ENCODE measurements at regions not wholly inside any gene's neighbourhood (a gene's known extent, or its start where the extent isn't known, plus 50 kb on each side); places are given as distances from the start of the nearest gene placed in this dataset.

DNA sequence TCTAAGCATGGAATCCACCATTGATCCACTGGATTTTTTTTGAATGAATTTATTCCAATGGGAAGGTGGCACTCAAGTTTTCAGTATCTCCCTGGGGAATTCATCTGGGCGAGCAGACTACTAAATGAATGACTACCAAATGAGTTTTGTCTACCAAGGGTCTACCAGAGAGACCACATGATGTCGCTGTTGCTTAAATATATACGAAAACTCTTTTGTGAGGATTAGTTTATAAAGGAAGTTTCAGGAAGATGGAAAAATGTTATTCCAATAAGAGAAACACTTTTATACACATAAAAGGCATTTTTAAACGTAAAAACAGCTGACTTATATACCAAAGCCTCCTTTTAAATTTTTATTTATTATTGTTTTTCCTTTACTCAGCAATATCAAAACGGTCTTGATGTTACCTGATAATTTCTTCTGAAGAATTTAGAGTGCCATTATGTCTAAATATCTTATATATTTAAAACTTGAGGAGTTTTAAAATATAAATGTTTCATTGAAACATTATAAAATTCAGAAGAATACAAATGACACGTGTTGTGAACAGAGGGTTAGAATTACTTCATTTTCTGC lies 139.7 kb downstream of the HRH4 start:
- peak; percentile 76 for DNase-seq (ENCODE audit: low read depth)
- no peak overlapping the region for H3K4me3 ChIP-seq (replicated peaks; ENCODE audit: low read depth, low read length)
- TF ChIP-seq, protein P1, sequence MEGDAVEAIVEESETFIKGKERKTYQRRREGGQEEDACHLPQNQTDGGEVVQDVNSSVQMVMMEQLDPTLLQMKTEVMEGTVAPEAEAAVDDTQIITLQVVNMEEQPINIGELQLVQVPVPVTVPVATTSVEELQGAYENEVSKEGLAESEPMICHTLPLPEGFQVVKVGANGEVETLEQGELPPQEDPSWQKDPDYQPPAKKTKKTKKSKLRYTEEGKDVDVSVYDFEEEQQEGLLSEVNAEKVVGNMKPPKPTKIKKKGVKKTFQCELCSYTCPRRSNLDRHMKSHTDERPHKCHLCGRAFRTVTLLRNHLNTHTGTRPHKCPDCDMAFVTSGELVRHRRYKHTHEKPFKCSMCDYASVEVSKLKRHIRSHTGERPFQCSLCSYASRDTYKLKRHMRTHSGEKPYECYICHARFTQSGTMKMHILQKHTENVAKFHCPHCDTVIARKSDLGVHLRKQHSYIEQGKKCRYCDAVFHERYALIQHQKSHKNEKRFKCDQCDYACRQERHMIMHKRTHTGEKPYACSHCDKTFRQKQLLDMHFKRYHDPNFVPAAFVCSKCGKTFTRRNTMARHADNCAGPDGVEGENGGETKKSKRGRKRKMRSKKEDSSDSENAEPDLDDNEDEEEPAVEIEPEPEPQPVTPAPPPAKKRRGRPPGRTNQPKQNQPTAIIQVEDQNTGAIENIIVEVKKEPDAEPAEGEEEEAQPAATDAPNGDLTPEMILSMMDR (IDR thresholded peaks at IDR 0.05; ENCODE audit: low read length, missing control alignments), result peak; percentile 61

DNA sequence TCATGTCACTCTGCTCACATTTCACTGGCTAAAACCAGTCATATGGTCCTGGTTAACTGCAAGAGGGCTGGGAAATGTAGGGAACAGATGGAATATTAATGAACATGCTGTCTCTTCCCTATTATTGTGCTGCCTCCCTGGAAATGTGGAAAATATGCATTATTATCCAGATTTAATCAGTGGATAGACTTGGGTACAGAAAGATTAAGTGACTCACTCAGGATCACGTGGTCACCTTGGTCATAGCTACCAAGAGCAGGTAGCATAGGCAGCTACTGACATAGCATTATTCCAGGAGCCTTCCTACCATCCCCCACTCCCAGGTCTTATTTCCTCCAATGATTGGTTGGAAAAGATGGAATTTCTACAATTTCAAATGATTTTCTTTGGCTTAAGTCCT lies 141.1 kb downstream of the HRH4 start:
- DNase-seq (ENCODE audit: low read depth), result no peak
- no peak overlapping the region for H3K4me3 ChIP-seq (replicated peaks; ENCODE audit: low read depth, low read length)
- TF ChIP-seq, protein P1 (IDR thresholded peaks at IDR 0.05; ENCODE audit: low read length, missing control alignments), result no peak

DNA sequence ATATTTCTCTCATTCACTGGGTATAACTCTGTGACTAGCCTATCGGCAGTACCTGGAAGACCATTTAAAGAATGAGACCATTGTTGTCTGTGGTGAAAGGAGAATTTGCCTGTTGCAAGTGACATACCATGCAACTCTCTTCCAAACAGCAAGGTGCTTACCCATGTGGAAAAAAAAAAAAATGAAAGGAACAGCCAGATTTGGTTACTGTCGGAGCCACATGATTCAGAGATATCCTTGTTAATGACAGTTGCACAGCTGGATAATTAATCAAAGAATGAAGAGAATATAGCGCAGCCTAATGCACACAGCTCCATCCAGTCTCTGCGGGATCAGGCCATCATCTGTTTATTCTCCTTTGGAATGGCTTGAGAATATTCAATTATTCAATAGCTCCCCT lies 141.8 kb downstream of the HRH4 start:
- no peak for DNase-seq (ENCODE audit: low read depth)
- H3K4me3 ChIP-seq (replicated peaks; ENCODE audit: low read depth, low read length), result no peak overlapping the region
- TF ChIP-seq, protein P1 (IDR thresholded peaks at IDR 0.05; ENCODE audit: low read length, missing control alignments), result no peak

DNA sequence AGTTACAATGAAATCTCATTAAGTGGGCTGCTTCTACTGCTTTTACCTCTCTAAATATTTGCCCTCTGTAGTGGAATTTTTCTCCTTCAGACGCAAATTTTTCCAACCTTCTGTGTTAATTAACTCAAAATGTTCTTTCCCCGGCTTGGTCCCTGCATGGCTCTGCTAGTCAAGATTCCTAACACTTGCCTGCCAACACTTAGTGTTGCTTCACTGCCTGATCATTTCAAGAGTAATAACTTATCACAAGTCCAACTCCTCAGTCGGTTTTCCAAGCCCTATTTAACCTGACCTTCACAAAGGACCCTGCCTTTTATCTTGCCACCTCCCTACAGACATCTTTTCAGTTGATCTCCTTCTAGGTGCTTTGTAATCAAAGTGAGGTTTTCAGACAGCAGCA lies 142.7 kb downstream of the HRH4 start:
- no peak overlapping the region for H3K4me3 ChIP-seq (replicated peaks; ENCODE audit: low read depth, low read length)
- DNase-seq (ENCODE audit: low read depth), result no peak
- TF ChIP-seq, protein P1 (IDR thresholded peaks at IDR 0.05; ENCODE audit: low read length, missing control alignments), result no peak

GRCh38 chr18:24605444-24605843 lies 145.0 kb downstream of the HRH4 start:
- no peak for DNase-seq (ENCODE audit: low read depth)
- H3K4me3 ChIP-seq (replicated peaks; ENCODE audit: low read depth, low read length), result no peak overlapping the region
- TF ChIP-seq, protein P1 (IDR thresholded peaks at IDR 0.05; ENCODE audit: low read length, missing control alignments), result no peak

DNA sequence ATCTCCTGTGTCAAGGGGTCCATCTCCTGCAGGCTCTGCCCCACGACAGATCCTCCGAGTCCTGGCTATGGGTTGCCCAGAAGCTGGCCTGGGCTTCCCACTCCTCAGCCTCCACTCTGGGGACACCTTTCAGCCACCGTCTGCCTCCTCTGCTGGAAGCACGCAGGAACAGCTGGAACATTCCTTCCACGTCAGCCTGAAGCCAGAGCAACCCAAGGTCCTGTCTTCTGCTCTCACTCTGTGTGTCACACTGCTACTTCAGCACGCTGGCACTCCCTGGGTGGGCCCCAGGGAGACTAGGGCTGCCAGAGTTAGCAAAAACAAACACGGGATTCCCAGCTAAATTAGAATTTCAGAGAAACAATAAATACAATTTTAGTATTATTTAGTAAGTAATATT lies 148.8 kb downstream of the HRH4 start:
- TF ChIP-seq, protein P1 (IDR thresholded peaks at IDR 0.05; ENCODE audit: low read length, missing control alignments), result no peak
- H3K4me3 ChIP-seq (replicated peaks; ENCODE audit: low read depth, low read length), result no peak overlapping the region
- no peak for DNase-seq (ENCODE audit: low read depth)

GRCh38 chr18:24611075-24611474 lies 150.6 kb downstream of the HRH4 start:
- no peak overlapping the region for H3K4me3 ChIP-seq (replicated peaks; ENCODE audit: low read depth, low read length)
- TF ChIP-seq, protein P1 (IDR thresholded peaks at IDR 0.05; ENCODE audit: low read length, missing control alignments), result no peak
- DNase-seq (ENCODE audit: low read depth), result no peak

Measured in fibroblast of pulmonary artery (primary cell).